SU-DHL-6 (cell line): ENCODE measurements at regions not wholly inside any gene's neighbourhood (a gene's known extent, or its start where the extent isn't known, plus 50 kb on each side); places are given as distances from the start of the nearest gene placed in this dataset.

Experiments
- H2AFZ ChIP-seq: fragments of 200-600 bp; sonication (generic); 2 replicates; pipeline ENCODE4 v1.6.1; 2014; ENCODE audit warnings: low read depth, mild to moderate bottlenecking, moderate library complexity, mixed read lengths, antibody characterized with exemption, low read length; ENCODE audit not compliant: severe bottlenecking
- H3F3A ChIP-seq: fragments of 200-600 bp; shearing (Covaris generic); 2 replicates; pipeline ENCODE4 v1.6.0; 2016; ENCODE audit warnings: antibody characterized with exemption, mild to moderate bottlenecking; ENCODE audit not compliant: insufficient read depth
- H3K27ac ChIP-seq: fragments of 200-600 bp; sonication (generic); 2 replicates; pipeline ENCODE4 v1.5.1; 2016; ENCODE audit warnings: low read depth, mild to moderate bottlenecking, low read length, moderate library complexity, mixed read lengths
- H3K27me3 ChIP-seq: fragments of 200-600 bp; sonication (generic), shearing (Covaris generic); 2 replicates; pipeline ENCODE4 v1.6.0; 2014; ENCODE audit warnings: mild to moderate bottlenecking, low read length
- H3K36me3 ChIP-seq: fragments of 200-600 bp; sonication (generic); 2 replicates; pipeline ENCODE4 v1.6.1; 2014; ENCODE audit warnings: mild to moderate bottlenecking, low read length, mixed read lengths
- H3K4me2 ChIP-seq: fragments of 300-600, 200-600 bp; shearing (Covaris generic), sonication (generic); 2 replicates; pipeline ENCODE4 v1.6.0; 2014; ENCODE audit warnings: low read length, low read depth, mild to moderate bottlenecking; ENCODE audit not compliant: poor library complexity, severe bottlenecking
- H3K4me3 ChIP-seq: fragments of 200-600 bp; sonication (generic); 2 replicates; pipeline ENCODE4 v1.5.1; 2014; ENCODE audit warnings: antibody characterized with exemption, low read length, mild to moderate bottlenecking, mixed read lengths; ENCODE audit not compliant: insufficient read depth, poor library complexity, severe bottlenecking
- H3K79me2 ChIP-seq: fragments of 200-600 bp; sonication (generic); 2 replicates; pipeline ENCODE4 v1.6.1; 2014; ENCODE audit warnings: mild to moderate bottlenecking, low read length, moderate library complexity; ENCODE audit not compliant: insufficient read depth
- H3K9ac ChIP-seq: fragments of 200-600 bp; sonication (generic); 2 replicates; pipeline ENCODE4 v1.7.0; 2014; ENCODE audit warnings: mild to moderate bottlenecking, low read length
- H3K9me2 ChIP-seq: fragments of 200-600 bp; sonication (generic); replicated peaks from 2 replicates; pipeline ENCODE4 v1.6.1; 2014; ENCODE audit warnings: low read length; ENCODE audit not compliant: insufficient read depth
- H3K9me3 ChIP-seq: fragments of 200-600 bp; sonication (generic); 2 replicates; pipeline ENCODE4 v1.6.1; 2014; ENCODE audit warnings: low read length, mixed read lengths; ENCODE audit not compliant: insufficient read depth
- H4K20me1 ChIP-seq: fragments of 200-600 bp; sonication (generic); 2 replicates; pipeline ENCODE4 v1.6.1; 2014; ENCODE audit warnings: low read depth, mild to moderate bottlenecking, antibody characterized with exemption, low read length, moderate library complexity, mixed read lengths
- CTCF ChIP-seq: fragments of 200-600 bp; sonication (generic); IDR thresholded peaks from one replicate; pipeline ENCODE4 v1.5.1; 2017; ENCODE audit warnings: antibody characterized with exemption, mild to moderate bottlenecking, low read length, moderate library complexity; ENCODE audit not compliant: insufficient read depth, poor library complexity, severe bottlenecking
- EZH2phosphoT487 ChIP-seq: fragments of 200-600 bp; sonication (generic), shearing (Covaris generic); conservative IDR thresholded peaks from 2 replicates; pipeline ENCODE4 v1.6.1; 2018; ENCODE audit warnings: mild to moderate bottlenecking, antibody characterized with exemption, low read length, moderate library complexity, mixed read lengths

- no peaks in the 10 kb centered on the region for H3K27me3 ChIP-seq
- no peak overlapping the region for H3K9ac ChIP-seq
- H3K79me2 ChIP-seq, result no peaks in the 10 kb centered on the region
- no peak overlapping the region for H3K4me3 ChIP-seq
- H4K20me1 ChIP-seq, result no peaks in the 10 kb centered on the region
- no peak overlapping the region for H3K4me2 ChIP-seq
- H3K27ac ChIP-seq, result no peak overlapping the region
- H3F3A ChIP-seq, result no peaks in the 10 kb centered on the region
- no peak overlapping the region for H2AFZ ChIP-seq
- H3K36me3 ChIP-seq, result no peaks in the 10 kb centered on the region
- H3K9me3 ChIP-seq, result no peaks in the 10 kb centered on the region
- H3K9me2 ChIP-seq, result no peaks in the 10 kb centered on the region
- TF ChIP-seq EZH2phosphoT487 (no peak), CTCF (no peak)
These were observed 228.6 kb downstream of the TJP1 start for GRCh38 chr15:29593629-29594028.

- no peaks in the 10 kb centered on the region for H3K27me3 ChIP-seq
- no peak overlapping the region for H3K27ac ChIP-seq
- no peak overlapping the region for H3K4me3 ChIP-seq
- no peaks in the 10 kb centered on the region for H3F3A ChIP-seq
- H3K4me2 ChIP-seq, result no peak overlapping the region
- H3K9me3 ChIP-seq, result no peaks in the 10 kb centered on the region
- H2AFZ ChIP-seq, result no peak overlapping the region
- no peaks in the 10 kb centered on the region for H3K79me2 ChIP-seq
- H3K9me2 ChIP-seq, result no peaks in the 10 kb centered on the region
- H3K36me3 ChIP-seq, result no peaks in the 10 kb centered on the region
- H3K9ac ChIP-seq, result no peak overlapping the region
- no peaks in the 10 kb centered on the region for H4K20me1 ChIP-seq
- no peak for TF ChIP-seq CTCF
- TF ChIP-seq EZH2phosphoT487, result no peak
These were observed 229.2 kb downstream of the TJP1 start for GRCh38 chr15:29593111-29593510.

- Histone ChIP-seq H3K4me2 (no peak overlapping the region), H3K9me3 (no peaks in the 10 kb centered on the region), H3K9ac (no peak overlapping the region), H3K27ac (no peak overlapping the region), H2AFZ (no peak overlapping the region), H3K9me2 (no peaks in the 10 kb centered on the region), H3K36me3 (no peaks in the 10 kb centered on the region), H3F3A (no peaks in the 10 kb centered on the region), H3K27me3 (no peaks in the 10 kb centered on the region), H3K79me2 (no peaks in the 10 kb centered on the region), H4K20me1 (no peaks in the 10 kb centered on the region), H3K4me3 (no peak overlapping the region)
- TF ChIP-seq EZH2phosphoT487 (no peak), CTCF (no peak)
These were observed 231.6 kb downstream of the TJP1 start for GRCh38 chr15:29590701-29591100.
